H9 (cell line): ENCODE measurements at regions not wholly inside any gene's neighbourhood (a gene's known extent, or its start where the extent isn't known, plus 50 kb on each side); places are given as distances from the start of the nearest gene placed in this dataset.
"Not testable (repeated sequence)": the region's sequence is repeated elsewhere in the genome, so short reads cannot be mapped to it uniquely, and the experiment has no call there.

Source experiments
- DNase-seq: peaks from one replicate; pipeline ENCODE4 v3.0.0-alpha.2; 2017
- H2AFZ ChIP-seq: one replicate; pipeline ENCODE4 v1.6.1; 2013; ENCODE audit warnings: mild to moderate bottlenecking, low read length, control low read depth, moderate library complexity
- H2AK5ac ChIP-seq: 2 replicates; pipeline ENCODE4 v1.6.1; 2013; ENCODE audit warnings: low read length, control low read depth, mixed read lengths; ENCODE audit not compliant: insufficient read length
- H2BK120ac ChIP-seq: one replicate; pipeline ENCODE4 v1.6.1; 2013; ENCODE audit warnings: low read depth, mild to moderate bottlenecking, low read length, control low read depth, inconsistent platforms; ENCODE audit not compliant: poor library complexity, severe bottlenecking
- H2BK12ac ChIP-seq: 2 replicates; pipeline ENCODE4 v1.6.1; 2013; ENCODE audit warnings: low read length, control low read depth, mixed read lengths, low read depth; ENCODE audit not compliant: insufficient read length
- H2BK15ac ChIP-seq: 2 replicates; pipeline ENCODE4 v1.6.1; 2013; ENCODE audit warnings: low read depth, low read length, control low read depth
- H2BK20ac ChIP-seq: one replicate; pipeline ENCODE4 v1.6.1; 2013; ENCODE audit warnings: low read depth, mild to moderate bottlenecking, low read length, control low read depth, inconsistent platforms; ENCODE audit not compliant: poor library complexity, severe bottlenecking
- H2BK5ac ChIP-seq: 2 replicates; pipeline ENCODE4 v1.6.1; 2013; ENCODE audit warnings: low read length, control low read depth, mixed read lengths; ENCODE audit not compliant: insufficient read length
- H3K14ac ChIP-seq: 2 replicates; pipeline ENCODE4 v1.6.1; 2013; ENCODE audit warnings: low read length, control low read depth; ENCODE audit not compliant: insufficient read depth
- H3K18ac ChIP-seq: 2 replicates; pipeline ENCODE4 v1.6.1; 2013; ENCODE audit warnings: low read depth, mild to moderate bottlenecking, mixed read lengths, low read length, control low read depth; ENCODE audit not compliant: insufficient read length
- H3K23ac ChIP-seq: 2 replicates; pipeline ENCODE4 v1.6.1; 2013; ENCODE audit warnings: low read length, control low read depth, mixed read lengths, low read depth; ENCODE audit not compliant: insufficient read length
- H3K23me2 ChIP-seq: 2 replicates; pipeline ENCODE4 v1.6.1; 2013; ENCODE audit warnings: low read depth, mild to moderate bottlenecking, mixed read lengths, low read length, control low read depth; ENCODE audit not compliant: insufficient read length, poor library complexity, severe bottlenecking
- H3K27ac ChIP-seq: 2 replicates; pipeline ENCODE4 v1.5.1; 2013; ENCODE audit warnings: low read length, control low read depth, mixed read lengths, low read depth; ENCODE audit not compliant: insufficient read length
- H3K27me3 ChIP-seq: 2 replicates; pipeline ENCODE4 v1.6.1; 2013; ENCODE audit warnings: low read length, control low read depth, inconsistent platforms; ENCODE audit not compliant: insufficient read depth
- H3K4ac ChIP-seq: 2 replicates; pipeline ENCODE4 v1.6.1; 2013; ENCODE audit warnings: low read depth, mild to moderate bottlenecking, control low read depth, inconsistent platforms, low read length, moderate library complexity
- H3K4me1 ChIP-seq: 2 replicates; pipeline ENCODE4 v1.6.1; 2013; ENCODE audit warnings: low read length, control low read depth, inconsistent platforms; ENCODE audit not compliant: insufficient read depth
- H3K4me2 ChIP-seq: 2 replicates; pipeline ENCODE4 v1.6.1; 2013; ENCODE audit warnings: low read length, control low read depth, mixed read lengths; ENCODE audit not compliant: insufficient read length, insufficient read depth
- H3K56ac ChIP-seq: 2 replicates; pipeline ENCODE4 v1.6.1; 2013; ENCODE audit warnings: low read depth, mild to moderate bottlenecking, mixed read lengths, low read length, control low read depth; ENCODE audit not compliant: insufficient read length
- H3K79me1 ChIP-seq: 2 replicates; pipeline ENCODE4 v1.6.1; 2013; ENCODE audit warnings: low read depth, mild to moderate bottlenecking, moderate library complexity, low read length, control low read depth, inconsistent platforms; ENCODE audit not compliant: insufficient read depth, poor library complexity, severe bottlenecking
- H3K79me2 ChIP-seq: 2 replicates; pipeline ENCODE4 v1.6.1; 2013; ENCODE audit warnings: low read length, control low read depth, inconsistent platforms; ENCODE audit not compliant: insufficient read depth
- H3K9ac ChIP-seq: 2 replicates; pipeline ENCODE4 v1.6.1; 2013; ENCODE audit warnings: low read length, control low read depth, mixed read lengths; ENCODE audit not compliant: insufficient read length; ENCODE audit errors: extremely low read depth
- H3K9me3 ChIP-seq: one replicate; pipeline ENCODE4 v1.6.1; 2013; ENCODE audit warnings: low read depth, low read length, inconsistent platforms; ENCODE audit not compliant: control insufficient read depth
- H3T11ph ChIP-seq: one replicate; pipeline ENCODE4 v1.6.1; 2013; ENCODE audit warnings: mild to moderate bottlenecking, low read length, control low read depth, inconsistent platforms
- H4K20me1 ChIP-seq: one replicate; pipeline ENCODE4 v1.6.1; 2013; ENCODE audit not compliant: control insufficient read depth, insufficient read length, insufficient read depth
- H4K5ac ChIP-seq: 2 replicates; pipeline ENCODE4 v1.6.1; 2013; ENCODE audit warnings: low read depth, mild to moderate bottlenecking, mixed read lengths, low read length, control low read depth; ENCODE audit not compliant: insufficient read length
- H4K8ac ChIP-seq: replicated peaks from 2 replicates; pipeline ENCODE4 v1.6.1; 2013; ENCODE audit warnings: low read length, control low read depth, mixed read lengths, low read depth; ENCODE audit not compliant: insufficient read length
- H4K91ac ChIP-seq: 2 replicates; pipeline ENCODE4 v1.6.1; 2013; ENCODE audit warnings: low read depth, mild to moderate bottlenecking, moderate library complexity, mixed read lengths, low read length, control low read depth; ENCODE audit not compliant: insufficient read length
- H3K27ac Mint-ChIP-seq, 3 experiments: 2 replicates in 2 of 3; 3 replicates in 1 of 3; pipeline ENCODE4 v1.8.0; 2020 to 2021; ENCODE audit warnings: mixed read lengths in 3 of 3, mild to moderate bottlenecking in 1 of 3, moderate library complexity in 1 of 3
- H3K27me3 Mint-ChIP-seq: 2 replicates; pipeline ENCODE4 v1.8.0; 2021; ENCODE audit warnings: low read depth, mild to moderate bottlenecking, moderate library complexity, mixed read lengths
- H3K36me3 Mint-ChIP-seq, 3 experiments: 2 replicates in 2 of 3; 3 replicates in 1 of 3; pipeline ENCODE4 v1.8.0; 2020 to 2021; ENCODE audit warnings: low read depth in 3 of 3, mixed read lengths in 3 of 3; ENCODE audit not compliant: insufficient read depth in 1 of 3
- H3K4me1 Mint-ChIP-seq, 2 experiments: 2 replicates each; pipeline ENCODE4 v1.8.0; 2020; ENCODE audit warnings: mixed read lengths in 2 of 2
- H3K4me3 Mint-ChIP-seq, 2 experiments: 2 replicates in 1 of 2; 3 replicates in 1 of 2; pipeline ENCODE4 v1.8.0; 2020 to 2021; ENCODE audit warnings: mild to moderate bottlenecking in 2 of 2, mixed read lengths in 2 of 2, moderate library complexity in 1 of 2
- H3K9me3 Mint-ChIP-seq, 2 experiments: 2 replicates in 1 of 2; 3 replicates in 1 of 2; pipeline ENCODE4 v1.8.0; 2020; ENCODE audit warnings: mild to moderate bottlenecking in 2 of 2, mixed read lengths in 2 of 2, moderate library complexity in 1 of 2
- WGBS: extraction: QIAGEN DNeasy Blood & Tissue Kit; methylation state at CpG from one replicate; pipeline ENCODE4 v1.1.7; 2013; ENCODE audit warnings: missing lambda C conversion rate, low lambda C conversion rate, mixed read lengths; ENCODE audit not compliant: insufficient read length; ENCODE audit errors: extremely low coverage; 5-methylcytosine and 5-hydroxymethylcytosine counted together
- TF ChIP-seq, protein P1 (sequence below): fragments of 200-600 bp; sonication (generic); conservative IDR thresholded peaks from 3 replicates; pipeline ENCODE4 v1.8.0; 2021; ENCODE audit warnings: antibody characterized with exemption, mild to moderate bottlenecking

DNA sequence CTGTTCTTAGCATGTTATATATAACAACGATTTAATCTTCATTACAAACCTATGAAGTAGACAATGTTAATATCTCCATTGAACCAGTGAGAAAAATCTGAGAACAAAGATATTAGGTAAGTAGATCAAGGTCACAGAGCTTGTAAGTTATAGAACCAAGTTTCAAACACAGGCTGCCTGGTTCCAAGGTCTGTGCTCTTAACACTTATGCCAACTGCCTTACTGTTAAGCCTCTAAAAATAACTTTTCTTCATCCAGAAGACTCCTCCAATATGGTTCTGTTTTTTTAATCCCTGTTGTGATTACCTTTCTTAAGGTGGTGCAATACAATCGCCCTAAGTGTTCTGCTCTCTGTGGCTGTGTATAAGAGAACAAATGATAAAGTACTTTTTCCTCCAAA lies 282.0 kb upstream of the GRID2 start:
- no peak overlapping the region for H3K4ac ChIP-seq
- H2BK5ac ChIP-seq: no peak overlapping the region
- no peaks in the 10 kb centered on the region for H3K79me1 ChIP-seq
- no peak overlapping the region for H2BK15ac ChIP-seq
- no peak overlapping the region for H3K4me2 ChIP-seq
- H3K36me3 Mint-ChIP-seq: peaks cover 0 to 14% (median 2%) of the 10 kb centered on the region in 3 experiments; a peak in 3 of 7 replicates
- H3T11ph ChIP-seq: no peak overlapping the region
- H2BK120ac ChIP-seq: no peak overlapping the region
- H2AFZ ChIP-seq: no peak overlapping the region
- H3K27ac ChIP-seq: no peak overlapping the region
- H2BK12ac ChIP-seq: no peak overlapping the region
- no peak overlapping the region for H4K5ac ChIP-seq
- no peak overlapping the region for H3K4me3 Mint-ChIP-seq
- no CpG with 5 or more reads among the region's 2 CpGs for WGBS
- 0 out of 2 replicates have a peak, but pooled peaks cover 1% of the 10 kb centered on the region for H3K27me3 Mint-ChIP-seq
- H3K18ac ChIP-seq: no peak overlapping the region
- no peaks in the 10 kb centered on the region for H3K4me1 Mint-ChIP-seq
- no peak overlapping the region for H4K8ac ChIP-seq
- H3K23me2 ChIP-seq: no peaks in the 10 kb centered on the region
- no peaks in the 10 kb centered on the region for H3K79me2 ChIP-seq
- no peak overlapping the region for H3K9ac ChIP-seq
- TF ChIP-seq, protein P1, sequence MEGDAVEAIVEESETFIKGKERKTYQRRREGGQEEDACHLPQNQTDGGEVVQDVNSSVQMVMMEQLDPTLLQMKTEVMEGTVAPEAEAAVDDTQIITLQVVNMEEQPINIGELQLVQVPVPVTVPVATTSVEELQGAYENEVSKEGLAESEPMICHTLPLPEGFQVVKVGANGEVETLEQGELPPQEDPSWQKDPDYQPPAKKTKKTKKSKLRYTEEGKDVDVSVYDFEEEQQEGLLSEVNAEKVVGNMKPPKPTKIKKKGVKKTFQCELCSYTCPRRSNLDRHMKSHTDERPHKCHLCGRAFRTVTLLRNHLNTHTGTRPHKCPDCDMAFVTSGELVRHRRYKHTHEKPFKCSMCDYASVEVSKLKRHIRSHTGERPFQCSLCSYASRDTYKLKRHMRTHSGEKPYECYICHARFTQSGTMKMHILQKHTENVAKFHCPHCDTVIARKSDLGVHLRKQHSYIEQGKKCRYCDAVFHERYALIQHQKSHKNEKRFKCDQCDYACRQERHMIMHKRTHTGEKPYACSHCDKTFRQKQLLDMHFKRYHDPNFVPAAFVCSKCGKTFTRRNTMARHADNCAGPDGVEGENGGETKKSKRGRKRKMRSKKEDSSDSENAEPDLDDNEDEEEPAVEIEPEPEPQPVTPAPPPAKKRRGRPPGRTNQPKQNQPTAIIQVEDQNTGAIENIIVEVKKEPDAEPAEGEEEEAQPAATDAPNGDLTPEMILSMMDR: no peak
- no peak overlapping the region for H2AK5ac ChIP-seq
- H3K4me1 ChIP-seq: no peaks in the 10 kb centered on the region
- H3K9me3 ChIP-seq: no peaks in the 10 kb centered on the region
- H3K9me3 Mint-ChIP-seq: peaks cover 12 to 14% of the 10 kb centered on the region in 2 experiments
- H3K23ac ChIP-seq: no peak overlapping the region
- H4K20me1 ChIP-seq: no peaks in the 10 kb centered on the region
- no peak overlapping the region for H3K27ac Mint-ChIP-seq
- H2BK20ac ChIP-seq: no peak overlapping the region
- DNase-seq: no peak
- H3K27me3 ChIP-seq: no peaks in the 10 kb centered on the region
- no peak overlapping the region for H4K91ac ChIP-seq
- no peak overlapping the region for H3K14ac ChIP-seq
- no peak overlapping the region for H3K56ac ChIP-seq

DNA sequence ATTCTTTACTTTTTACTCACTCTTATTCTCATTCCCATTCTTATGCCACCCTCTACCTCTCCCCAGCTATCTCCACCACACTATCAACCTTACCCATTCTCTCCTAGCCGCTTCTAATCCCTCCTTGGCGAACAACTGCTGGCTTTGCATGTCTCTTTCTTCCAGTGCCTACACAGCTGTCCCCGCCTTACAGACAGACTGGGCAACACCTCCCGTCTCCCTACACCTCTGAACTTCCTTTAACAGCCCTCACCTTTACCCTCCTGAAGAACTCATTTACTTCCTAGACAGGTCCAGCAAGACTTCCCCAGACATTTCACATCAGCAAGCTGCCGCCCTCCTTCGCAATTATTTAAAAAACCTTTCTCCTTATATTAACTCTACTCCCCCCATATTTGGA lies 274.9 kb upstream of the GRID2 start:
- H3K27me3 ChIP-seq, H3K4me3 Mint-ChIP-seq, H2BK120ac ChIP-seq, H3K36me3 Mint-ChIP-seq, H3K79me2 ChIP-seq, H3K18ac ChIP-seq, H3K4me1 ChIP-seq, H2BK5ac ChIP-seq, H4K20me1 ChIP-seq, H3K27ac Mint-ChIP-seq, H3K4me2 ChIP-seq, H3T11ph ChIP-seq, H3K14ac ChIP-seq, H3K23ac ChIP-seq, H3K27me3 Mint-ChIP-seq, H2AK5ac ChIP-seq, H3K27ac ChIP-seq, H4K5ac ChIP-seq, H3K4me1 Mint-ChIP-seq, H2BK20ac ChIP-seq, H3K4ac ChIP-seq, H3K79me1 ChIP-seq, H4K8ac ChIP-seq, H2AFZ ChIP-seq, H4K91ac ChIP-seq, H2BK12ac ChIP-seq, H3K9ac ChIP-seq, H3K9me3 Mint-ChIP-seq, H2BK15ac ChIP-seq, DNase-seq, H3K56ac ChIP-seq, H3K9me3 ChIP-seq, H3K23me2 ChIP-seq: not testable (repeated sequence)
- no CpG with 5 or more reads among the region's 6 CpGs for WGBS
